GM13976 (cell line): ENCODE measurements at regions not wholly inside any gene's neighbourhood (a gene's known extent, or its start where the extent isn't known, plus 50 kb on each side); places are given as distances from the start of the nearest gene placed in this dataset.
"Not testable (repeated sequence)": the region's sequence is repeated elsewhere in the genome, so short reads cannot be mapped to it uniquely, and the experiment has no call there.

Experiments
- DNase-seq: peaks from one replicate; pipeline ENCODE4 v3.0.0; 2012; ENCODE audit warnings: low spot score
- CTCF ChIP-seq: IDR thresholded peaks from 2 replicates; pipeline ENCODE4 v1.5.1; 2012; ENCODE audit warnings: borderline replicate concordance, mild to moderate bottlenecking; ENCODE audit not compliant: insufficient read depth; ENCODE audit errors: extremely low read depth, missing control alignments, control extremely low read depth
- in situ Hi-C: fragments of 300-500 bp; cut with MboI; formaldehyde crosslinking; loops from one replicate; pipeline ENCODE4 v1.12.0; 2022; ENCODE audit warnings: low sequenced_read_pairs, mixed read lengths, inconsistent platforms; ENCODE audit not compliant: unreplicated experiment

GRCh38 chr4:104010722-104011121 lies 290.9 kb upstream of the TACR3 start:
- no peak for DNase-seq
- in situ Hi-C loops, result no loop called here
- TF ChIP-seq CTCF, result no peak

GRCh38 chr4:104002318-104002717 lies 282.5 kb upstream of the TACR3 start:
- in situ Hi-C loops, DNase-seq: not testable (repeated sequence)

GRCh38 chr4:103998756-103999155 lies 279.0 kb upstream of the TACR3 start:
- no peak for DNase-seq
- no peak for TF ChIP-seq CTCF
- in situ Hi-C loops, result no loop called here

- peak; percentile 11 for DNase-seq
- TF ChIP-seq CTCF, result no peak
- in situ Hi-C loops, result no loop called here
Measured at GRCh38 chr4:103996637-103997036, 276.9 kb upstream of the TACR3 start.

- in situ Hi-C loops, result no loop called here
- TF ChIP-seq CTCF, result no peak
- DNase-seq, result no peak
Measured at GRCh38 chr4:103996064-103996463, 276.3 kb upstream of the TACR3 start.

- in situ Hi-C loops, result no loop called here
- no peak for TF ChIP-seq CTCF
- peak; percentile 11 for DNase-seq
Measured at GRCh38 chr4:103994059-103994458, 274.3 kb upstream of the TACR3 start.

- TF ChIP-seq CTCF, result no peak
- no peak for DNase-seq
- in situ Hi-C loops, result no loop called here
Measured at GRCh38 chr4:103982454-103982853, 262.7 kb upstream of the TACR3 start.
